Transverse colon (tissue), 4 donors: ENCODE measurements at regions not wholly inside any gene's neighbourhood (a gene's known extent, or its start where the extent isn't known, plus 50 kb on each side); places are given as distances from the start of the nearest gene placed in this dataset.

ENCODE experiments used
- DNase-seq: peaks from one replicate; pipeline ENCODE4 v3.0.0-alpha.2; 2019
- H3K27ac ChIP-seq, 4 donors: fragments of 200-600 bp; sonication (generic); 2 replicates each; pipeline ENCODE4 v1.5.1; 2016 to 2018; ENCODE audit warnings: inconsistent platforms in 4 of 4
- H3K27me3 ChIP-seq: fragments of 200-600 bp; sonication (generic); 2 replicates; pipeline ENCODE4 v1.5.1; 2017; ENCODE audit warnings: inconsistent platforms
- H3K36me3 ChIP-seq, 4 donors: fragments of 200-600 bp; sonication (generic); 2 replicates each; pipeline ENCODE4 v1.5.1; 2017 to 2019; ENCODE audit warnings: inconsistent platforms in 4 of 4
- H3K4me1 ChIP-seq, 4 donors: fragments of 200-600 bp; sonication (generic); 2 replicates each; pipeline ENCODE4 v1.5.1; 2017 to 2020; ENCODE audit warnings: inconsistent platforms in 4 of 4
- H3K4me3 ChIP-seq, 4 donors: fragments of 200-600 bp; sonication (generic); 1 replicate in 1 of 4; 2 replicates in 3 of 4; pipeline versions ENCODE4 v1.5.1 to v1.6.1; 2017 to 2019; ENCODE audit warnings: inconsistent platforms in 4 of 4
- H3K9me3 ChIP-seq, 2 donors: fragments of 200-600 bp; sonication (generic); 2 replicates each; pipeline ENCODE4 v1.5.1; 2017 to 2019; ENCODE audit warnings: inconsistent platforms in 2 of 2
- CTCF ChIP-seq, 5 experiments: fragments of 200-600 bp in 3 of 5; fragments of 450-650 bp in 2 of 5; sonication (generic) in 3 of 5; IDR thresholded peaks; 1 replicate in 2 of 5; 2 replicates in 3 of 5; pipeline ENCODE4 v1.5.1; 2016 to 2017; ENCODE audit warnings: antibody characterized with exemption in 5 of 5, inconsistent platforms in 3 of 5, mild to moderate bottlenecking in 2 of 5, moderate library complexity in 1 of 5
- EP300 ChIP-seq: sonication (generic); formaldehyde crosslinking; IDR thresholded peaks from one replicate; pipeline ENCODE4 v1.6.1; 2017; ENCODE audit warnings: antibody characterized with exemption, low read depth
- POLR2A ChIP-seq: fragments of 450-650 bp; IDR thresholded peaks from one replicate; pipeline ENCODE4 v1.6.1; 2016; ENCODE audit warnings: antibody characterized with exemption, mild to moderate bottlenecking, moderate library complexity
- POLR2AphosphoS5 ChIP-seq, 3 donors: sonication (generic); formaldehyde crosslinking; IDR thresholded peaks; one replicate each; pipeline ENCODE4 v1.6.1; 2016; ENCODE audit warnings: antibody characterized with exemption in 3 of 3
- WGBS, 2 donors: methylation state at CpG; one replicate each; pipeline ENCODE4 v1.1.5; 2018; ENCODE audit warnings: low coverage in 1 of 2; 5-methylcytosine and 5-hydroxymethylcytosine counted together
- in situ Hi-C, 4 donors: fragments of 200-750 bp; cut with MboI; loops; one replicate each; pipeline versions ENCODE4 v1.15.0 to v1.15.1; 2017; ENCODE audit warnings: low sequenced_read_pairs in 3 of 4, low pct_ligation_motif_present in 1 of 4, low pct_unique_long_range_greater_than_20kb in 1 of 4
- intact Hi-C: fragments of 100-400 bp; cut with DNase I; formaldehyde crosslinking; loops from one replicate; pipeline ENCODE4 v1.15.1; 2023; ENCODE audit warnings: low total_unique reads
- small RNA-seq, 4 donors: library from RNA; depleted of rRNA; stranded (forward); fragments of <200 nt; gene quantifications; one replicate each; pipeline ENCODE3, GENCODE V24; 2016

- no peak for DNase-seq
- Histone ChIP-seq H3K36me3 (no peaks in the 10 kb centered on the region), H3K4me3 (no peak overlapping the region), H3K27me3 (no peaks in the 10 kb centered on the region), H3K27ac (no peak overlapping the region), H3K4me1 (no peaks in the 10 kb centered on the region), H3K9me3 (no peaks in the 10 kb centered on the region)
- 60 to 70% methylated on average over 2 of the region's 2 CpGs for WGBS, 2 donors
- in situ Hi-C loops, result no loop called here
- intact Hi-C loops, result no loop called here
- TF ChIP-seq POLR2AphosphoS5 (IDR thresholded peaks at IDR 0.05) (no peak), EP300 (no peak), CTCF (IDR thresholded peaks at IDR 0.05) (peak in 1 of 5 experiments; percentile 9), POLR2A (no peak)
These were observed 54.2 kb upstream of the ZSWIM2 start for GRCh38 chr2:186903216-186903615.

Small RNA genes in the stretch of these regions (small RNA-seq; reads per million reads assigned to genes)
- gene RN7SKP42 (0 reads per million in 4 donors), gene RNU6-989P (0 reads per million in 4 donors)
